Stimulated activated CD4-positive, alpha-beta T cell treated with anti-CD3 and anti-CD28 coated beads, Interleukin-15, amount 100 ng/mL, for 24 hours (primary cell): ENCODE measurements at regions not wholly inside any gene's neighbourhood (a gene's known extent, or its start where the extent isn't known, plus 50 kb on each side); places are given as distances from the start of the nearest gene placed in this dataset.

Source experiments
- DNase-seq: peaks from one replicate; pipeline ENCODE4 v3.0.0-alpha.2; 2020

DNA sequence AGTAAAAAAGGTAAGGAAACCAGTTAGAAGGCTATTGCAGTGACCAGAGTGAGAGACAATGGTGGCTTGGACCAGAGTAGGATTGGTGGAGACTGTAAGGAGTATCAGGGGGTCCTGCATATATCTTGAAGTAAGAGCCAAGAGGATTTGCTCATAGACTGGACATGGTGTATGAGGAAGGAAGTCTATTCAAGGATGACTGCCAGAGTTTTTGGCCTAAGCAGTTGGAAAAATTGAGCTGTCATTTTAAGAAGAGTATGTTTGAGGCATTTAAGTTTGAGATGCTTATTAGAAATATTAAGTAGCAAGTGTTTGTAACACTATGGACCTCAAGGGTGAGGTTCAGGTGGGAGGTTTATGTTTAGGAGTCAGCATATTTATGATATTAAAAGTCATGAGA, 596.6 kb downstream of the METTL15 start:
- DNase-seq, result no peak

DNA sequence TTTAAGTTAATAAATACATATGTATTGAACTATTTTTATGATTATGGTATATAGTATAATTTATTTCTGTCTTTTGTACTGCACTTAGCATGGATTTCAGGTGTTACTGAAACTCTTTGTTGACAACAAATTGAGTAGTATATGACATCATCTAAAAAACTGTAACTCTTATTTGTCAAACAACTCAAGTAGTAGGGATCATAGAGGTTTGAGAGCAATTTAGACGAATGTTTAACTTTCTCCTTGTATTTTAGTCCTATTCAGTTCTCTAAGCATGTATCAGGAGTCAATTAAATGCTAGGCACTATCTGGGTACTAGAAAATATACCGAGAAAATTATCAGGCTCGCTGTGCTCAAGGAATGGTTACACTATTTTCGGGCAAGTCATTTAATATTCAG, 595.2 kb downstream of the METTL15 start:
- DNase-seq, result no peak

DNA sequence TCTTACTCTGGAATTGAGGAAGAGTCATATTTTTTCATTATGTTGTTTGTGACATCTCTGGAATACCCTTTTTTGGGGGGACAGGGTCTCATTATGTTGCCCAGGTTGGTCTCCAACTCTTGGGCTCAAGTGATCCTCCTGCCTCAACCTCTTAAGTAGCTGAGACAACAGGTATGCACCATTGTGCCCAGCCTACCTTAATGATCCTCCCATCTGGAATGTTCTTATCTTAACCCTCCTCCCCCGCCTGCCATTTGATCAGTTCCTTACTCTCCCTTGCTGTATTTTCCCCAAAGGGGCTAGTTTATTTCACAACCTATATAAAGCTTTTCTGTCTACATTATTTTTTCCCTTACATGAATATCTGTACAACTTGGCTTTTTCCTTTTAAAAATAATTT, 594.7 kb downstream of the METTL15 start:
- no peak for DNase-seq

DNA sequence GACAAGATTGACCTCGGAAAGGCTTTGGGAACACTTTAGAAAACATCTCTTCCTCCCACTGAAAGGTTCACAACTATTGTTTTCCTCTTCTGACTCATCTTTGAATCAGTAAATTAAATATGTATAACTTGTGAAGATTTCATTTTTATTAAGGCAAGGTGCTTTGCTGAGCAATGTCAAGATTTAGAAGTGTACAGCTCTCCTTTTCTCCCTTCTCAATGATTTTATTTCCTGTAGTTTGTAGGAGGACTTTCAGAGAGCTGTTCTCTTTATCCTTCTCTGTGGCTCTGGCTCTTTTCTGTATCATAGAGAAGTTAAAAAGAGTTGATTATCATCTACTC, 594.2 kb downstream of the METTL15 start:
- no peak for DNase-seq

DNA sequence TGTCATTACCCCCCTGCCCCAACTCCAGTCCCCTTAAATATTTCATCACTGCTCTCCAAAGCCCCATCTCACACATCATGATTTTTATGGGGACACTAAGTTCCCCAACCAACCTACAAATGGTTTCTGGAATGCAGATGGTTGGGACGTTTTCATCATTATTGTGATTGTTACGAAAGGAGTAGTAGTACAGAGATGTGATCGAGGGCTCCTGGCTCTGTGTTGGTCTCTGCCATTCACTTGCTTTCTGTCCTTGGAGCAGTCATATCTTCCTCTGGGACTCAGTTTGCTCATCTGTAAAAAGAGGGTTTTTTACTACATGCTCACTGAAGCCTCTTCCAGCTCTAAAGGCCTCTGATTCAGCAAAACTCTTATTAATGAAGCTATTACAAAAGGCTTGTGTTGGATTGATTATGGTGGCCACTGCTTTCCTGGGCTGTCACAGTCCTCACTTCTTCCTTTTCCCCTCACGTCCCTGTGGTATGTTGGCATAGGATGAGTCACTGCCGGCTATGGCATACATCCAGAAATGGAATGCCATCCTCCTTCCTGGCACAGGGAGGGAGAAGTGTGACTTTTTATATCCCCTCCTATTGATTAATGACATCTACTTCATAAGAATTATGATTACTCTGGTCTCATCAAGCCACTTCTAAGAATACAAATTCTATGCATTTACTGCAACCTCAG, 593.7 kb downstream of the METTL15 start:
- DNase-seq, result no peak

DNA sequence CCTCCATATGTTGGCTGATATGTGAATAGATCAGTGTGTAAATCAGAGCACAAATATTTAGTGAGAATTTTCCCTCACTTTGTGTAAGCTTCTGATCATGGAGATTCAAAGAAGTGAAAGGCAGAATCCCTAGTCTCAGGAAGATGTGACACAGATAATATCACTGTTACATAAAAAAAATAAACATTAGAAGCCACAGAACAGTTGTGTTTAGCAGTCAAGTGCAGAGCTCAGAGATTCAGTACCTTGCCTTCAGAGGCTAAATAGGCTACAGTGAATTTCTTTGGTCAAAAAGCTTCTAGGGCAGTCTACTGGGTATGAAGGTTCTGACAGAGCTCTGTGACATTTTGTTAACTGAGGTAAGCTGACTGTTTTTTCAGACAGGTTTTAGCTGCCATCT, 591.5 kb downstream of the METTL15 start:
- DNase-seq, result no peak

DNA sequence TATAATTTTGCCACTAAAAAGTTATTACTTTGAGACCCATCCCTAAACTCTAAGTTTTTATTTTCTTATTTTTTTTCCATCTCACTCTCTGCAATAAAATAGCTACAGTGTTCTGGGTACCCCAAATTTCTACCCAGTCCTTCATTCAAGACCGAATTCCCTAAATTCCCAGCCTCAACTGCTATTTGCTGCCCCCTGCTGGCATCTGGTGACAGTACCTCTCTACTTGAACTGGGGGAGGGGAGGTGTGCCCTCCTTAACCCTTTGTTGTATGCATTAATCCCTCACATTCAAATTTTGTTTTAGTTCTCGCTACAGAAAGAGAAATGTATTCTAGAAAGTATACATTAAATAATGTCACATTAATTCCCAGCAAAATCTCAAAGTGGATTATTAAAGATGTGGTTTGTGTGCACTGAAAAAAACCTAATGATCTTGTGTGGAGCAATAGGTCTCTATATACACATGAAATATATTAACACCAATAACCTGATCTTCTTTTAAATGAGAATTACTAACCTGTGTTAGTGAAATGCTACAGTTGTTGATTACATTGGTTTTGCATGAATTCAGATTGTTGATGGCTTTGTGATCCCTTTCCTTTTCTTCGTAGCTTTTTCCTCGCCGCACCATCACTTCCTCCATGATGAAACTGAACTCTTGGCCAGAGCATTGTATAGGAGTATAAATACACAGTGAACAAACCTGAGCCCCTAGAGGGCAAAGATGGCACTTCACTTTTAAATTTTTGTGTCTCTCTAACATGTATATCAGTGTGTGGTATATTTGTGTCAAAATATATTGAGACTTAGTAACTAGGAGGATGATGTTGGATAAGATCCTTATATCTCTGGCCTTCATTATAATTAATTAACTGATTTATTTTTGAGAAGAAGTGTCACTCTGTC, 590.0 kb downstream of the METTL15 start:
- DNase-seq, result peak; percentile 46

DNA sequence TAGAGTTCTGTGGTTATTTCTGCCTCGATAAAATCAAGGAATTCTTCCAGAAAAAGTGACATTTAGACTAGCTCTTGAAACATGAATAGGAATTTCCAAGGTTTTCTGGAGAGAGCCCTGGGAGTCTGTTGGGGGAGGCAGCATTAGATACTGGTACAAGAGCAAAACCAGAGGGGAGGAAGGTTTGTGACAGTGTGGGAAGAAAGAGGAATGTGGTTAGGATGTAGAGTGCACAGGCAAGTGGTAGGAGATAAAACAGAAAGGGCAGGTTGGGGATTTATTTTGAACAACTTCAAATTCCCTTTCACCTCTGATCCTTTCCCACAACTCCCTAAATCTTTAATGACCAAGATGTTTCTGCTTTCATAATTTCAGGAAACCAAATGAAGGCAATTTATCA, 588.4 kb downstream of the METTL15 start:
- no peak for DNase-seq

DNA sequence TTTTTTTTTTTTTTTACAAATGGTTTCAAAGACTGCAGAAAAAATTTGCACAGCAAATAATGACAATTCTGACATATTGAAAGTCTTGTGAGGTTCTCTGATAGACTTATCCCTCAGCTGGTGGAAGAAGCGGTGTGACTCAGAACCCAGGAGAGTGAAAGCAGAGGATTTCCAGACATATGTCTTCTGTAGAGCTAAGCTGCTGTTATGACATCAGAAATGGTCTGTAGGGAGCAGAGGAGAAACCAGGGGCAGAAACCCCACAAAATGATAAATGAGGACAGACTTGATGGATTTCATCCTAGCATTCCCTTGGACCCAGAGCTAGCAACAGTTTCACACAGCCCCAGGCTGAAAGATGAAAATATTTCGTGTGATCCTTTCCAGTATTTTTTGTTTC, 582.6 kb downstream of the METTL15 start:
- DNase-seq, result no peak

DNA sequence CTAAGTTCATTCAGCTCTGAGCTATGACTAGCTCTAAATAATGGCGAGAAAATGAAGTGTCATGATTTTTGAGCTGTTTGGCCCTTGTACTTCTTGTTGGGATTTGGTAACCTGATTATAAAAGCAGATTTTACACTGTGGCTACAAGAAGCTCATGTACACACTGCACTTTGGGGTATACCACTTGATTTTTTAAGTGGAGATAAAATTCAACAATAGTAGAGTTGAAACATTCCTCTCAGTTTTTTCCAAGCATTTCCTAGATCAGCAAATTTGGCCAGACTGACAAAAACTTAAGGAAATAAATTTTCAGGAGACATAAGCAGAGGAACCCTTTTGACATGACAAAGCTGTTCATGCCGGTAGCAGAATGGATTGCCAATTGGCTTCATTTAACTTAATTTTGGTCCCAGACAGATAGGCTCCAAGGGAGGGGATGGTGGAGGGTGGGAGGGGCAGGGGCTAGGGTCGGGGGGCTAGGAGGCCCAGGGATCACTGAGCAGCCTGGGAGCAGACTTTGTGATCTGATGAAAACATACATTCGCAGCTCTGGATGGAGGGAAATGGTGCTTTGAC, 575.9 kb downstream of the METTL15 start:
- DNase-seq, result no peak

DNA sequence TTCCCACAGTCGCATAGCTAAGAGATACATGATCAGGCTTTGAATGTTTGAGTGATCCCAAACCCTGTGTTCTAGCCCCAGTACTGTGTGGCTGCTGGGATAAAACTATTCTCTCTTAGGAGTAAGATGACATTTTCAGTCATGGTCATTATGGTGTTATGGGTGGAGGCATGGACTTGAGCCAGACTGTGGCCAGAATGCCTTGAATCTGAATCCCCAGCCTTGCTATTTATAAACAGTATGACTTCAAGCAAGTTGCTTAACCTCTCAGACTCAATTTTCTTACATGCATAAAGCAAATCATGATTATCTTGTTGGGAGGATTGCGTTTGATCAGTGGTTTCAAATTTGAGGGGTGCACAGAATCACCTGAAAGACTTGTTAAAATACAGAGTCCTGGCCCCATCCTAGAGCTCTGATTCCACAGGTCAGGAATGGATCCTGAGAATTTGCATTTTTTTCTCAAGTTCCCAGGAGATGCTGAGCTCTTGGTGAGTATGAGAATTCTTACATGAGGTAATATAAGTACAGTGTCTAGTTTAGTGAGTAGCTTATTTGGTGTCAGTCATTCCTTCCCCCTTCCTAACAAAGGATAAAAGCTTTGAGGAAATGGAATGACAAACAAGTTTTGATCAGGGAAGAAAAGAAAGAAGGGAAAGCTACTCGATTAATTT, 571.7 kb downstream of the METTL15 start:
- no peak for DNase-seq

DNA sequence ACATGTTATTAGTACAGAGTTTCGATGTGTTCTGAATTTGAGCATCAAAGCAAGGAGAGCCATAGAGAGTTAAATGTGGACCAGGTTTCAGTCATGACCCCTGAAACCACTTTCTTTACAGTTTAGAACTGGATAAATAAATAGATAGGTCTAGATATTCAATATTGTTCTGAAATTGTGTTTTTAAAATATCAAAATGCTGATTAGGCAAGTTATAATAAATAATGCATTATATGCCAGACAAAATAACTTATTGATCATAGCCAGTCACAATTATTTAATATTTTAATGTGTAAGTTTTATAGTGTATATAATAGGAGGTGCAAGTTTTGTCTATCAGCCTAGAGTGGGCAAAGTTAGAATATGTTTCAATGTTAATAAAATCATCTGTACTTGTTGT, 569.5 kb downstream of the METTL15 start:
- DNase-seq, result no peak

DNA sequence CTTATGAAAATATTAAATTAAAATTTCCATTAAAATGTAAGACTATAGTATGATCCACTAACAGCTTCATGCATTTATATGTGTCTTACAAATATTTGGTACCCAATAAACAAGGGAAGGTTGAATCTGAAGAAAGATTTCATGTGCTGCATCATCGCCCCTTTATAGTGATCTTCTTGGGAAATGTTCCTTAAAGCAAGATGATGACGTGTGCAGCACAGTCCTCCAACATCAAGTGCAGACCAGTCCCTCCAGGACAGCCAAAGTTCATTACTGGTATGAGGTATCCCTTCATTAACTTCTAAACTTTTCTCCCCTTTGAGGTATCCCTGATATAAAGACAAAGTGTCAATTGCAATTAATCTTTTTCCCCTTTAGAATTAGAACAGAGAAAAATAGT, 567.0 kb downstream of the METTL15 start:
- no peak for DNase-seq

DNA sequence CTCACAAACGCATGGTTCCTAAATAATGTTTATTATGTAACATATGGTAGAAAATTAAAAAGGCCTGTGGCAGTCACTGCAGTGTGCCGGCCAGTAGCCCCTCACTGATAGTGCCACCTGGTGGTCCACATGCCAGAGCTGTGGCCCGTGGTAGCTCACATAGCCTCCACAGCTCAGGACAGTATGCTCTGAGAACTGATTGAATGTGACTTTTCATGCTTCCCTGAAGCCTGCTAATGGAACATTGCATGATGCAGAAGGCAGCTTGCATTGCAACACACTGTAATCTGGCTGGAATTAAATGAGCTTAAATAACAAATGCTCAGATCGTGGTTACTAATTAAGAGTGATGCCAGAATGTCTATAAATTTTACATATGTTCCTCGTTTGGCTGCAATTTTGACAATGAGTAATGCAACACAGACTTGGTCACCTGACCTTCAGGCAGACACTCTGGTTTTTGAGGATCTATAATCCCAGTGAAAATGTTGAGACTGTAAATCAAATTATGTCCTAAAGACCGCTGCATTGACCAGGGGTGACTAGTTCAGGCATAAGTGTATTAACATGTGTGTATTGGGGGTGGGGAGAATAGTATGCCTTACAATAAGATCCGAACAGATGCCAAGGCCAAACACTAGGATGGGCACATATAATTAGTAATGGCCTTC, 566.4 kb downstream of the METTL15 start:
- no peak for DNase-seq

DNA sequence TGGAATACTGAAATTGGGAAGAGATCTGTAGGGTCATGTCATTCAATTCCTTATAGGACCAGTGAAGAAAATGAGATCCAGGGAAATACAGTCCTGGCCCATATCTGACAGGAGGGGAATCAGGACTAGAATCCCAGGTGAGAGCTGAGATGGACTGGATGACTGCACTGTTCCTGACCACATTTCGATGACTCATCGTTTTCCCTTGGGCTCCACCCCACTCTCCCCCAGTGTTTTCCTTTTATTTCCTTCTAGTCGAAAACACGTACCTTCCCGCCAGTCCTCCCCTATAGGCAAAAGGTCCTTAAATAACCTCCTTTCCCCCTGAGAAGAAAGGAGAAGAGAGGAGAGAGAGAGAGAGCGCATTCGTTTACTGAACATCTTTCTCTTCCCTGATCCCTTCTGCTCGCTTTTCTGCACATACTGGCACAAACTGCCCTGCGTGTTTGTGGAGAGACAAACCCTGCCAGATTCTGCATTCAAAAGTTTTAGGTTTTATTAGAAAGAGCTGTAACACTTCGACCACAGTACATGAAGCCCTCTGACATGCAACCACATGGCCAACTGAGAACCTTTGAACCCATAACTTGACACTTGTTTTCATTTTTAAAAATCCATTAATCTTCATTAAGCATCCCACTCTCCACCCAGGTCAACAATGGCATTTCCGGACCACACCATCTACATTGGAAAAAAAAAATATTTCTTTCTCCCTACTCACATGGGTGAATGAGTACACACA, 565.7 kb downstream of the METTL15 start:
- DNase-seq, result no peak

DNA sequence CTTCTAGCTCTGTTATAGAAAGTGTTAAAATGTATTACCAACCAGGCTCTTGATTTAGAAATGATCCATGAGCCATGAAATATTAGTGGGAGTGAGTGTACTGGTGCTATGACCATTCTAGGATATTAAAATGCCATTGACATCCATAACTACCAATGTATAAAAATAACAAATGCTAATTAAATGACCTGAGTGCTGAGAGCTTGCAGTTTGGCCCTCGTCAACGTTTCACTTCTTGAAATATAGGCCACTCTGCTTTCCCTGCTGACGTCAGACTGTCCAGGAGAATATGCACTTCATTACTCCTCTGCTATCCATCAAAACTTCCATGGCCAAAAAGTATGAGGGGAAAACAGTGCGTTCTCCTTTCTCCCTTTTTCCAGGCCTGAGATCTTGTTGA, 563.1 kb downstream of the METTL15 start:
- no peak for DNase-seq

DNA sequence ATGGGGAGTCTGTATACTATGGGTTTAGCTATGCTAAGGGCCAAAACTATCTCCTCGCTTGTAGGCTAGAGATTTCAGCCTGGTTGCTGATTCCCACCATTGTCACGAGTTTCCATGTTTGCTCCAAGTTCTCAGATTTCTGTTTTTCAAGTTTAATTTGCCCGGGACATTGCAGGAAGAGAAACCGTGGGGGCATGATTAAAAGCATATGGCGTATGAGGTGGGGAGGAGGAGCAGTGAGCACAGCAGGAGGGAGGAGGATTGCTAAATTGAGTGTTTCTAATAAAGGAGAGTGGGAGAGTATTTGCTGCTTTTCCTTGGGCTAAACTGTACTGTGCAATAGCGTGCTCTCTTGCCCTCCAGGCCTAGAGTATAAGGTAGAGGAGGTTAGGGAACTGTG, 558.4 kb downstream of the METTL15 start:
- no peak for DNase-seq

DNA sequence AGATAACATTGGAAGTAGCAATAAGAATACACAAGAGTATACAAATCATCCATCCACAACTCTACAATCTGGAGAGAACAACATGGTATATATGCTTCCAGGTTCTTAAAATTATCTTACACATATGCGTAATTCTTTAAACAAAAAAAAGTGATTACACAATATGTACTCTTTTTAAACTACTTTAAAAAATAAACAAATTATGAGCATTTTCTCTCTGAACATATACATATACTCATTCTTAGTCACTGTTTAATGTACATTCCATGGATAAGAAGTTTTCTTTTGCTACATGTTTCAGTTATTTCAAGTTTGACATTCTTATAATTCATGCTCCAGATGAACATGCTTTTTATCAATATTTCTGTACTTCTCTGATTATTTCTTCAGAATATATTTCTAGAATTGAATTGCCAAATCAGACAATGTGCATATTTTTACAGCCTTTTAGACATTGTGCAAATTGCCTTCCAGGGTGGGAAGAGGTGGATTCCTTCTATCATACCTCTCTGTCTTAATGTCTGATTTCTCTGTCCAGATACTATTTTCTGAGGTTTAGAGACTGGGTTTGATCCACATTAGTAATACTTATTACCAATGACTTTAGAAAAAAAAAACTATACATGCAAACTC, 551.6 kb downstream of the METTL15 start:
- no peak for DNase-seq

DNA sequence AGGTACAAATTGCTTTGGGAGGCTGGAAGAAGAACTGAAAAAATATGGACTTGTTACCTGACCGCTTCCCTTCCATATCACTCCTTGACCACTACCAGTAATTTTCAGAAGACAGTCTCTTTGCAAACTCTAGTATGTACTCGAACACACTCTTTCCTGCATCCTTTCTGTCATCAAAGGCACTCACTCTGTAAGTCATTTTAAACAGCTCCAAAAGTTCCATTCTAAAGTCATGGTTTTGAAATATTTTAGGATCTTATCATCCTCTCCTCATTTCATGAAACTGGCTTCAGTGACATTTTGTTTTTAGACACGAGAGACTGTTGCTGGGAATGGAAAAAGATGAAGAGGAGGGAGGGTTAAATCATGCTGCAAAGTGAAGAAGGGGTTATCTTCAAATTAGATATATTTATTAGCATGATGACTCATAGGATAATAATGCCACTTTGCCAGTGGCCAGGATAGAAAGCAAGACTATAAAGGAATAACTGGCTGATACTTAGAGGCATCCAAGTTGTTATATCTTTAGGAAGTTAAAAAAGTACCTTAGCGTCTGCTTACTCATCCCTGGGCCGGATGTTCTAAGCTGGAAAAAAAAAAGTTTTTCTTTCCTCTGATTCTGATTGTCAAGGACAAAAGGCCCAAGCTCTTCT, 549.3 kb downstream of the METTL15 start:
- DNase-seq, result no peak

DNA sequence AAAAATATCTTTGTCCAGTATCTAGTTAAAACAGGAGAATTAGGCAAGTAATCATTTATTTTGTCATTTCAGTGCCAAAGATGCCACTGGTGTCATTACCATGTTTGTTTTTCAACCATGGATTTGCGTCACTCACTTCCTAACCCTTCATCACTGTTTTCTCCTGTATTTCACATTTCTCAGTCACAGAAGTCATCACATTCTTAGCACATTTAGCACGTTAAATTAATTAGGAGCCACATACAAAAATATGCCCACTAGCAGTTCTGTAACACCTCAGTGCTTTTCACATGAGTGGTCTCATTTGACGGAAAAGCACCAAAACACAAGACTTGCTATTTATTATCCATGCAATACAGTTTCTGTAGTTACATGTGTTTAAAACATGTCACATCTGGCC, 546.0 kb downstream of the METTL15 start:
- no peak for DNase-seq

DNA sequence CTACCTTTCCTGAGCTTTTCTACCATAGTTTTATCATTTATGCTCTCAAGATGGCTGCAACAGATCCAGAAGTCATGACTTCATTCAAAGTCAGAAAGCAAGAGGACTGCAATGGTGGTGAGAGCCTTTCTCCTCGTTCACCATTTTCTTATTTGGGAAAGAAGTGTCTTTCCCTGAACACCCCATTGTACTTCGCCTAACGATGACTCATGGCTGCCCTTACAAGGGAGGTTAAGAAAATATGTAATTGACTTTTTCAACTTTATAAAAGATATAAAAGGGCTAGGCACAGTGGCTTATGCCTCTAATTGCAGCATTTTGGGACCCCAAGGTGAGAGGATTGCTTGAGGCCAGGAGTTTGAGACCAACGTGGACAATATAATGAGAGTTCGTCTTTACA, 541.7 kb downstream of the METTL15 start:
- DNase-seq, result no peak
